ENCODE measurements at regions not wholly inside any gene's neighbourhood (a gene's known extent, or its start where the extent isn't known, plus 50 kb on each side); places are given as distances from the start of the nearest gene placed in this dataset.
"Not testable (repeated sequence)": the region's sequence is repeated elsewhere in the genome, so short reads cannot be mapped to it uniquely, and the experiment has no call there.

- H3K9me3 ChIP-seq, result no peaks in the 10 kb centered on the region
- H3K4me1 ChIP-seq, result no peaks in the 10 kb centered on the region
- H3K4me3 ChIP-seq, result no peak overlapping the region
- no peak for TF ChIP-seq POLR2AphosphoS5 (IDR thresholded peaks at IDR 0.05)
- no peak for TF ChIP-seq CTCF (IDR thresholded peaks at IDR 0.05)
- TF ChIP-seq EP300 (IDR thresholded peaks at IDR 0.05), result no peak
- no peak for TF ChIP-seq POLR2A (IDR thresholded peaks at IDR 0.05)
- ATAC-seq, result no peak
- 100% methylated on average over 2 of the region's 6 CpGs; no CpG with 5 or more reads in 1 of the 2 donors for WGBS, 2 donors (ENCODE audit: low coverage in 1 of 2)
- H3K36me3 ChIP-seq, result no peaks in the 10 kb centered on the region
- no peak overlapping the region for H3K27ac ChIP-seq
- H3K27me3 ChIP-seq, result no peaks in the 10 kb centered on the region
Observed at GRCh38 chr20:55632592-55632991, 372.7 kb downstream of the CBLN4 start.

GRCh38 chr20:55629143-55629542 lies 376.2 kb downstream of the CBLN4 start:
- not testable (repeated sequence) for H3K27me3 ChIP-seq, ATAC-seq, H3K4me3 ChIP-seq, H3K36me3 ChIP-seq, H3K9me3 ChIP-seq, H3K4me1 ChIP-seq, H3K27ac ChIP-seq
- WGBS, 2 donors (ENCODE audit: low coverage in 1 of 2), result 94 to 95% methylated on average over 4 of the region's 4 CpGs

GRCh38 chr20:55626716-55627115 lies 378.6 kb downstream of the CBLN4 start:
- peaks cover 0 to 7% (median 0%) of the 10 kb centered on the region in 3 donors for H3K9me3 ChIP-seq
- H3K27me3 ChIP-seq, result no peaks in the 10 kb centered on the region
- H3K27ac ChIP-seq, result no peak overlapping the region
- no peak overlapping the region for H3K4me3 ChIP-seq
- no peaks in the 10 kb centered on the region for H3K4me1 ChIP-seq
- no peak for TF ChIP-seq CTCF (IDR thresholded peaks at IDR 0.05)
- no peak for TF ChIP-seq EP300 (IDR thresholded peaks at IDR 0.05)
- TF ChIP-seq POLR2A (IDR thresholded peaks at IDR 0.05), result no peak
- TF ChIP-seq POLR2AphosphoS5 (IDR thresholded peaks at IDR 0.05), result no peak
- 74 to 86% methylated on average over 3 to 4 of the region's 4 CpGs for WGBS, 2 donors (ENCODE audit: low coverage in 1 of 2)
- no peaks in the 10 kb centered on the region for H3K36me3 ChIP-seq
- ATAC-seq, result no peak

- H3K27me3 ChIP-seq, result no peaks in the 10 kb centered on the region
- ATAC-seq, result no peak
- H3K4me1 ChIP-seq, result no peaks in the 10 kb centered on the region
- TF ChIP-seq CTCF (IDR thresholded peaks at IDR 0.05), result no peak
- no peak for TF ChIP-seq POLR2A (IDR thresholded peaks at IDR 0.05)
- no peak for TF ChIP-seq EP300 (IDR thresholded peaks at IDR 0.05)
- no peak for TF ChIP-seq POLR2AphosphoS5 (IDR thresholded peaks at IDR 0.05)
- no peak overlapping the region for H3K4me3 ChIP-seq
- no peak overlapping the region for H3K27ac ChIP-seq
- peaks cover 0 to 10% (median 0%) of the 10 kb centered on the region in 3 donors for H3K9me3 ChIP-seq
- H3K36me3 ChIP-seq, result no peaks in the 10 kb centered on the region
- 86 to 91% methylated on average over 7 to 8 of the region's 8 CpGs for WGBS, 2 donors (ENCODE audit: low coverage in 1 of 2)
Observed at GRCh38 chr20:55616367-55616766, 389.0 kb downstream of the CBLN4 start.

- no peak for ATAC-seq
- TF ChIP-seq POLR2A (IDR thresholded peaks at IDR 0.05) (no peak), EP300 (IDR thresholded peaks at IDR 0.05) (no peak), CTCF (IDR thresholded peaks at IDR 0.05) (no peak), POLR2AphosphoS5 (IDR thresholded peaks at IDR 0.05) (no peak)
- peaks cover 0 to 4% (median 0%) of the 10 kb centered on the region in 3 donors for H3K9me3 ChIP-seq
- no peaks in the 10 kb centered on the region for H3K4me1 ChIP-seq
- H3K27me3 ChIP-seq, result no peaks in the 10 kb centered on the region
- 67 to 93% methylated on average over 1 to 2 of the region's 4 CpGs for WGBS, 2 donors (ENCODE audit: low coverage in 1 of 2)
- H3K4me3 ChIP-seq, result no peak overlapping the region
- no peak overlapping the region for H3K27ac ChIP-seq
- H3K36me3 ChIP-seq, result no peaks in the 10 kb centered on the region
Observed at GRCh38 chr20:55615818-55616217, 389.5 kb downstream of the CBLN4 start.
